ENCODE measurements at regions not wholly inside any gene's neighbourhood (a gene's known extent, or its start where the extent isn't known, plus 50 kb on each side); places are given as distances from the start of the nearest gene placed in this dataset.

DNA sequence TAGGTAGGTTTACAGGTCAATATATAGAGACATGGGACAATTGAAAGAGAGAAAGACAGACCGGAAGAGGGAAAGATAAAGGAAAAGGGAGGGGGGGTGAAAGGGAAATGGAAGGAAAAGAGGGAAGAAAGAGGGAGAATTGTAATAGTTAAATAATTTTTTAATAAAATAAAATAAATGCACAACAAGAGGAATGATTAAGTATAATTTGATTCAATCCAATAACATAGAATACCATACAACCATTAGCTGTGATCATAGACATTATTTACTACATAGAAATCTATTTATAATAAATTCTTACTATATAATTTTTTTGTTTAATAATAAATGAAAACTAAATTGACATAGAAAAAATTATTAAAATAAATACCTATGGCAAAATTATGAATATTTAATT, 330.7 kb downstream of the NR4A2 start:
- no peak overlapping the region for H3K4me3 ChIP-seq (ENCODE audit: control insufficient read depth, low read depth, low read length)
- no peak for DNase-seq (ENCODE audit: low read depth)
- TF ChIP-seq, protein P1, sequence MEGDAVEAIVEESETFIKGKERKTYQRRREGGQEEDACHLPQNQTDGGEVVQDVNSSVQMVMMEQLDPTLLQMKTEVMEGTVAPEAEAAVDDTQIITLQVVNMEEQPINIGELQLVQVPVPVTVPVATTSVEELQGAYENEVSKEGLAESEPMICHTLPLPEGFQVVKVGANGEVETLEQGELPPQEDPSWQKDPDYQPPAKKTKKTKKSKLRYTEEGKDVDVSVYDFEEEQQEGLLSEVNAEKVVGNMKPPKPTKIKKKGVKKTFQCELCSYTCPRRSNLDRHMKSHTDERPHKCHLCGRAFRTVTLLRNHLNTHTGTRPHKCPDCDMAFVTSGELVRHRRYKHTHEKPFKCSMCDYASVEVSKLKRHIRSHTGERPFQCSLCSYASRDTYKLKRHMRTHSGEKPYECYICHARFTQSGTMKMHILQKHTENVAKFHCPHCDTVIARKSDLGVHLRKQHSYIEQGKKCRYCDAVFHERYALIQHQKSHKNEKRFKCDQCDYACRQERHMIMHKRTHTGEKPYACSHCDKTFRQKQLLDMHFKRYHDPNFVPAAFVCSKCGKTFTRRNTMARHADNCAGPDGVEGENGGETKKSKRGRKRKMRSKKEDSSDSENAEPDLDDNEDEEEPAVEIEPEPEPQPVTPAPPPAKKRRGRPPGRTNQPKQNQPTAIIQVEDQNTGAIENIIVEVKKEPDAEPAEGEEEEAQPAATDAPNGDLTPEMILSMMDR (IDR thresholded peaks at IDR 0.05; ENCODE audit: control insufficient read depth, insufficient read depth, low read depth, low read length, missing control alignments), result no peak

- no peak overlapping the region for H3K4me3 ChIP-seq (ENCODE audit: control insufficient read depth, low read depth, low read length)
- no peak for DNase-seq (ENCODE audit: low read depth)
- TF ChIP-seq, protein P1 (IDR thresholded peaks at IDR 0.05; ENCODE audit: control insufficient read depth, insufficient read depth, low read depth, low read length, missing control alignments), result no peak
Measured at GRCh38 chr2:155997538-155997937, 335.0 kb downstream of the NR4A2 start.

DNA sequence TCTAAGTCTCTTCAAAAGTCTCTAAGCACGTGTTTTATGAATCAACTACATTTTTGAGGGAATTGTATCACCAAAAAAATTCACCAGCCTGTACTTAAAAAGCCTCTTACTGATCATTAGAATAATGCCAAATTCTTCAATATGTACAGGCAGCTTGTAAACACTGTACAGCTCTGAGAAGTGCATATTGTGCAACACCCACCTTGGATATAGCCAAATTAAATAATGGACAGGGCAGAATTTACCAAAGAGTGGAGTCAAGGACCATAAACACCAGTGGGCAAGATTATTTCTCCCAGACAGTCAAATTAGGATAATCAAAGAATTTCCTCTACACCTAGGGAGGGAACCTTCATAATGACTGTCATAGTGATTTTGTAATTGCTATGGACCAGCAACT, 338.2 kb downstream of the NR4A2 start:
- no peak overlapping the region for H3K4me3 ChIP-seq (ENCODE audit: control insufficient read depth, low read depth, low read length)
- DNase-seq (ENCODE audit: low read depth), result no peak
- TF ChIP-seq, protein P1 (IDR thresholded peaks at IDR 0.05; ENCODE audit: control insufficient read depth, insufficient read depth, low read depth, low read length, missing control alignments), result no peak

- no peak overlapping the region for H3K4me3 ChIP-seq (ENCODE audit: control insufficient read depth, low read depth, low read length)
- no peak for DNase-seq (ENCODE audit: low read depth)
Measured at GRCh38 chr2:155983845-155984244, 348.7 kb downstream of the NR4A2 start.

GRCh38 chr2:155982135-155982534, 350.4 kb downstream of the NR4A2 start:
- no peak overlapping the region for H3K4me3 ChIP-seq (ENCODE audit: control insufficient read depth, low read depth, low read length)
- TF ChIP-seq, protein P1 (IDR thresholded peaks at IDR 0.05; ENCODE audit: control insufficient read depth, insufficient read depth, low read depth, low read length, missing control alignments), result no peak
- DNase-seq (ENCODE audit: low read depth), result no peak

More at GRCh38 chr2:155983845-155984244, 348.7 kb downstream of the NR4A2 start:
- TF ChIP-seq, protein P1 (IDR thresholded peaks at IDR 0.05; ENCODE audit: control insufficient read depth, insufficient read depth, low read depth, low read length, missing control alignments), result no peak

GRCh38 chr2:155980941-155981560, 351.5 kb downstream of the NR4A2 start:
- no peak for DNase-seq (ENCODE audit: low read depth)
- TF ChIP-seq, protein P1 (IDR thresholded peaks at IDR 0.05; ENCODE audit: control insufficient read depth, insufficient read depth, low read depth, low read length, missing control alignments), result no peak

More at GRCh38 chr2:155980941-155981560, 351.5 kb downstream of the NR4A2 start:
- no peak overlapping the region for H3K4me3 ChIP-seq (ENCODE audit: control insufficient read depth, low read depth, low read length)

Data from AG09309 (cell line).